Vagina (tissue), 2 donors: ENCODE measurements at regions not wholly inside any gene's neighbourhood (a gene's known extent, or its start where the extent isn't known, plus 50 kb on each side); places are given as distances from the start of the nearest gene placed in this dataset.

Experiments used
- DNase-seq, 2 donors: peaks; one replicate each; pipeline ENCODE4 v3.0.0-alpha.2; 2017; ENCODE audit errors: extremely low spot score in 2 of 2
- H3K27ac ChIP-seq: fragments of 200-600 bp; sonication (generic); one replicate; pipeline ENCODE4 v1.5.1; 2019
- H3K27me3 ChIP-seq: fragments of 200-600 bp; sonication (generic); one replicate; pipeline ENCODE4 v1.5.1; 2019
- H3K36me3 ChIP-seq, 2 donors: fragments of 200-600 bp; sonication (generic); one replicate each; pipeline ENCODE4 v1.5.1; 2017 to 2019
- H3K4me1 ChIP-seq: fragments of 200-600 bp; sonication (generic); one replicate; pipeline ENCODE4 v1.5.1; 2019
- H3K4me3 ChIP-seq, 2 donors: fragments of 200-600 bp; sonication (generic); 1 replicate in 1 of 2; 2 replicates in 1 of 2; pipeline ENCODE4 v1.5.1; 2016 to 2019
- H3K9me3 ChIP-seq: fragments of 200-600 bp; sonication (generic); one replicate; pipeline ENCODE4 v1.5.1; 2019
- POLR2A ChIP-seq, 2 donors: fragments of 450-650 bp; IDR thresholded peaks; one replicate each; pipeline ENCODE4 v1.6.1; 2017; ENCODE audit warnings: antibody characterized with exemption in 2 of 2, mild to moderate bottlenecking in 2 of 2, moderate library complexity in 2 of 2
- POLR2AphosphoS5 ChIP-seq, 2 donors: sonication (generic); formaldehyde crosslinking; IDR thresholded peaks; one replicate each; pipeline ENCODE4 v1.9.0; 2017; ENCODE audit warnings: antibody characterized with exemption in 2 of 2, mild to moderate bottlenecking in 2 of 2, low read depth in 1 of 2; ENCODE audit not compliant: insufficient read depth in 1 of 2
- intact Hi-C: fragments of 100-400 bp; cut with DNase I; formaldehyde crosslinking; loops from one replicate; pipeline ENCODE4 v1.15.1; 2023
- TF ChIP-seq, protein P1 (sequence below), 3 experiments: fragments of 450-650 bp in 2 of 3; fragments of 200-600 bp in 1 of 3; sonication (generic) in 1 of 3; IDR thresholded peaks; one replicate each; pipeline ENCODE4 v1.5.1; 2017 to 2019; ENCODE audit warnings: antibody characterized with exemption in 3 of 3, mild to moderate bottlenecking in 2 of 3, moderate library complexity in 2 of 3

DNA sequence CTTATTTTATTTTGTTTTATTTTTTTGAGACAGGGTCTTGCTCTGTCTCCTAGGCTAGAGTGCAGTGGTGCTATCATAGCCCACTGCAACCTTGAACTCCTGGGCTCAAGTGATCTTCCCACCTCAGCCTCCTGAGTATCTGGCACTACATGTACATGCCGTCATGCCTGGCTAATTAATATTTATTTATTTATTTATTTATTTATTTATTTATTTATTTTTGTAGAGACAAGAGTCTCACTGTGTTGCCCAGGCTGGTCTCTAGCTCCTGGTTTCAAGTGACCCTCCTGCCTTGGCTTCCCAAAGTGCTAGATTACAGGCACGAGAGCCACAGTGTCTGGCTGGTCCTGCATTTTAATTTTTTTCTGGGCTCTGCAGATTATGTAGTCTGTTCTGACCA, 84.9 kb upstream of the BCOR start:
- DNase-seq = no peak
- H3K27ac ChIP-seq = no peak overlapping the region
- H3K4me1 ChIP-seq = no peaks in the 10 kb centered on the region
- no peaks in the 10 kb centered on the region for H3K36me3 ChIP-seq
- H3K4me3 ChIP-seq = no peak overlapping the region
- no peaks in the 10 kb centered on the region for H3K27me3 ChIP-seq
- TF ChIP-seq POLR2AphosphoS5 (IDR thresholded peaks at IDR 0.05; ENCODE audit: insufficient read depth in 1 of 2, low read depth in 1 of 2) = no peak
- no peak for TF ChIP-seq POLR2A (IDR thresholded peaks at IDR 0.05)
- TF ChIP-seq, protein P1, sequence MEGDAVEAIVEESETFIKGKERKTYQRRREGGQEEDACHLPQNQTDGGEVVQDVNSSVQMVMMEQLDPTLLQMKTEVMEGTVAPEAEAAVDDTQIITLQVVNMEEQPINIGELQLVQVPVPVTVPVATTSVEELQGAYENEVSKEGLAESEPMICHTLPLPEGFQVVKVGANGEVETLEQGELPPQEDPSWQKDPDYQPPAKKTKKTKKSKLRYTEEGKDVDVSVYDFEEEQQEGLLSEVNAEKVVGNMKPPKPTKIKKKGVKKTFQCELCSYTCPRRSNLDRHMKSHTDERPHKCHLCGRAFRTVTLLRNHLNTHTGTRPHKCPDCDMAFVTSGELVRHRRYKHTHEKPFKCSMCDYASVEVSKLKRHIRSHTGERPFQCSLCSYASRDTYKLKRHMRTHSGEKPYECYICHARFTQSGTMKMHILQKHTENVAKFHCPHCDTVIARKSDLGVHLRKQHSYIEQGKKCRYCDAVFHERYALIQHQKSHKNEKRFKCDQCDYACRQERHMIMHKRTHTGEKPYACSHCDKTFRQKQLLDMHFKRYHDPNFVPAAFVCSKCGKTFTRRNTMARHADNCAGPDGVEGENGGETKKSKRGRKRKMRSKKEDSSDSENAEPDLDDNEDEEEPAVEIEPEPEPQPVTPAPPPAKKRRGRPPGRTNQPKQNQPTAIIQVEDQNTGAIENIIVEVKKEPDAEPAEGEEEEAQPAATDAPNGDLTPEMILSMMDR (IDR thresholded peaks at IDR 0.05) = no peak
- H3K9me3 ChIP-seq = peaks cover 8% of the 10 kb centered on the region
- intact Hi-C loops = no loop called here

DNA sequence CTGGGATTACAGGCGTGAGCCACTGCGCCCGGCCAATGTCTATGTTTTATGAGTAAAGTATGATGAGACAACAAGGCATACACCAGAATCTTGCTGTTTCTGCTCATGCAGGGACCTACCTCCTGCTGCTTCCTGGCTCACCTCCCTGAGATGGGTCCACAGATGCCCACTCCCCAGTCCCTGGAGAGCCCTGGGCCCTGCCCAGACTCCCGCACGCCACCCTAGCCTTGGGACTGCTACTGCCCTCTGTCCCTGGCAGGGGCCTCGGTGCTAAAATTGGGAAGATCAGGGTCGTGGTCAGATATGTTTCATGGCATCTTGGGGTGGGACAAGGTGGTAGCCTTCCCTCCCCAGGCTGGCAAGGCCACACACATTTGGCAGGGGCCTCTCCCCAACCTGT, 84.3 kb upstream of the BCOR start:
- H3K4me1 ChIP-seq = no peaks in the 10 kb centered on the region
- DNase-seq = no peak
- TF ChIP-seq POLR2A (IDR thresholded peaks at IDR 0.05) (no peak), POLR2AphosphoS5 (IDR thresholded peaks at IDR 0.05; ENCODE audit: insufficient read depth in 1 of 2, low read depth in 1 of 2) (no peak)
- TF ChIP-seq, protein P1 (IDR thresholded peaks at IDR 0.05) = no peak
- no peaks in the 10 kb centered on the region for H3K27me3 ChIP-seq
- H3K27ac ChIP-seq = no peak overlapping the region
- H3K4me3 ChIP-seq = no peak overlapping the region
- H3K9me3 ChIP-seq = peaks cover 8% of the 10 kb centered on the region
- H3K36me3 ChIP-seq = no peaks in the 10 kb centered on the region
- intact Hi-C loops = no loop called here

DNA sequence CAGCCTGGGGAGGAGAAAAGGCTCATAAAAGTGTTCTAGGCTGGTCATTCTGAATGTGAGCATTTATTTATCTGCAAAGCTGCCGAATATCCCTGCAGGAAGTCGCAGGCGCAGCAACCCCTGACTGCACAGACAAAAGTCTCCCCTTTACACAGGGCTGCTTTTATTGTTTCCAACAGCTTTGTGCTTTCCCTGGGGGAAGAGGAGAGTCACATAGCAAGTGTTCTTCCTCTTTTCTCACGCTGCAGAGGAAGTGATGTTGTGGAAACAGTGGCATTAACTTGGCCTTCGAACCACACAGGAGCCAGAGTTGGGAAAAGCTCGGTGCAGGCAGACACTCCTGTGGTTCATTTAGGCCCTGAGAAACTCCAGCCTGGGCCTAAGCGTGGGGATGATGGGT, 81.5 kb upstream of the BCOR start:
- H3K4me1 ChIP-seq = peaks cover 15% of the 10 kb centered on the region
- no peaks in the 10 kb centered on the region for H3K36me3 ChIP-seq
- no peak for DNase-seq
- no peak overlapping the region for H3K27ac ChIP-seq
- intact Hi-C loops = no loop called here
- no peak for TF ChIP-seq POLR2A (IDR thresholded peaks at IDR 0.05)
- TF ChIP-seq, protein P1 (IDR thresholded peaks at IDR 0.05) = no peak
- TF ChIP-seq POLR2AphosphoS5 (IDR thresholded peaks at IDR 0.05; ENCODE audit: insufficient read depth in 1 of 2, low read depth in 1 of 2) = no peak
- H3K27me3 ChIP-seq = no peaks in the 10 kb centered on the region
- no peak overlapping the region for H3K4me3 ChIP-seq
- H3K9me3 ChIP-seq = no peaks in the 10 kb centered on the region

DNA sequence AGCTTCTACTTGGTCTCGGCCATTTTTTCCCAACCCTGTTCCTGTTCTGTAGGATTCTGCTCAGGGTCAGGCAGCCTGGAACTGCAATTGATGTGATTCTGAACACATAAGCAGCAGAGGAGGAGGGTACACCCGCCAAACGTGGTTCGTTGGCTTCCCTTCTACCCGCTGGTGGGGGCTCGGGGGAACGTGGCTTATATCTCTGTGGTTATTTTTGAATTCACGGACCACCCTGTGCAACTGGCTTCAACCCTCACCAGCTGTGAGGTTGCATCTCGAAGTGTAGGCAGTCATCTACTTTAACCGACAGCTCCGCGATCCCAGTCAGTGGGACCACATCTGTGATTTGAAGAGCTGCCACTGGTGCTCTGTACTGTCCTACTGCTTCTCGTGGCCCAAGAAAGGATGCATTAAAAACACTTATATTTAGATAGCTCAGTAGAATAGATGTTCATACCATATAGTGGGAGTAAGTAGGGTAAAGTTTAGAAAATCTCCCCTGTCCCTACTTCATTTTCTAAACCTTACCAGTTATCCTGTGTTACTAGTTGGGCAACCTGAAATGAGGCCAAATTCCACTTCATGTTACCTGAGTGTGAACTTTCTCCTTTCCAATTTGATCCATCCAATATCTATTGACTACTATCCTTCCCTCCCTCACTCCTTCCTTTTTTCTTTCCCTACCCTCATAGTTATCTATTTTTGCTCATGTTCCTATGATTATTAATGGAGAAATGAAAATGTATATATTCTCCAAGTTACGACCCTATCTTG, 80.4 kb upstream of the BCOR start:
- H3K4me3 ChIP-seq = no peak overlapping the region
- peak in 1 of 2 donors; percentile 74 for DNase-seq
- H3K36me3 ChIP-seq = no peaks in the 10 kb centered on the region
- H3K27me3 ChIP-seq = no peaks in the 10 kb centered on the region
- TF ChIP-seq POLR2AphosphoS5 (IDR thresholded peaks at IDR 0.05; ENCODE audit: insufficient read depth in 1 of 2, low read depth in 1 of 2) (no peak), POLR2A (IDR thresholded peaks at IDR 0.05) (no peak)
- TF ChIP-seq, protein P1 (IDR thresholded peaks at IDR 0.05) = no peak
- H3K27ac ChIP-seq = no peak overlapping the region
- peaks cover 22% of the 10 kb centered on the region for H3K4me1 ChIP-seq
- intact Hi-C loops = no loop called here
- H3K9me3 ChIP-seq = no peaks in the 10 kb centered on the region

DNA sequence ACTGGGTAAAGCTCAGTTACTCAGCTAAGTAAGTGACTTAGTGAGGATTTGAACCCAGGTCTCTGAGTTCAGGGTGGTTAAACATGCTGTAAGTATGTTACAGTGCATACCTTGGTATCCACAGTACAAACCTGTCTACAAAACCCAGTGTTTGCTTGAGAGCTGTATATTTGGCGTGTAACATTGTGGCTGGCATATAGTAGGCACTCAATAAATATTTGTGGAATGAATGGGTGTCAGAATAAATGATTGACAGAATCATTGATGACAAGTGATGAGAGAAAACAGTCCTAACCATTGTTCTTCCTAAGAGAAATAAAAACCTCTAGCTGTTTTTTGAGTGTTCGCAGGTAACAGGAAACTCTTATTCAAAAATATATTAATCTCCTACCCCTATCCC, 79.7 kb upstream of the BCOR start:
- no peak for DNase-seq
- Histone ChIP-seq H3K4me3 (no peak overlapping the region), H3K27me3 (no peaks in the 10 kb centered on the region), H3K9me3 (no peaks in the 10 kb centered on the region), H3K36me3 (no peaks in the 10 kb centered on the region), H3K27ac (peak overlapping the region; percentile 80), H3K4me1 (peaks cover 28% of the 10 kb centered on the region)
- intact Hi-C loops = no loop called here
- TF ChIP-seq POLR2AphosphoS5 (IDR thresholded peaks at IDR 0.05; ENCODE audit: insufficient read depth in 1 of 2, low read depth in 1 of 2) (no peak), POLR2A (IDR thresholded peaks at IDR 0.05) (no peak)
- TF ChIP-seq, protein P1 (IDR thresholded peaks at IDR 0.05) = no peak
